Femur (tissue), 1 donor: ENCODE measurements at regions not wholly inside any gene's neighbourhood (a gene's known extent, or its start where the extent isn't known, plus 50 kb on each side); places are given as distances from the start of the nearest gene placed in this dataset.
"Not testable (repeated sequence)": the region's sequence is repeated elsewhere in the genome, so short reads cannot be mapped to it uniquely, and the experiment has no call there.

Experiments used
- DNase-seq: peaks from one replicate; pipeline ENCODE4 v3.0.0-alpha.2; 2017

GRCh38 chr5:152456815-152457443 is 51.9 kb upstream of the NMUR2 start:
- DNase-seq: no peak

- DNase-seq: no peak
These were observed 57.1 kb upstream of the NMUR2 start for GRCh38 chr5:152462021-152462721.

GRCh38 chr5:152464048-152464447 is 59.0 kb upstream of the NMUR2 start:
- DNase-seq: no peak

- no peak for DNase-seq
These were observed 60.1 kb upstream of the NMUR2 start for GRCh38 chr5:152465140-152465539.

- no peak for DNase-seq
These were observed 61.1 kb upstream of the NMUR2 start for GRCh38 chr5:152466085-152466745.

GRCh38 chr5:152470167-152470566 is 65.1 kb upstream of the NMUR2 start:
- DNase-seq: no peak

GRCh38 chr5:152472083-152472482 is 67.0 kb upstream of the NMUR2 start:
- no peak for DNase-seq

- no peak for DNase-seq
These were observed 69.9 kb upstream of the NMUR2 start for GRCh38 chr5:152474961-152475360.

GRCh38 chr5:152477536-152477935 is 72.5 kb upstream of the NMUR2 start:
- no peak for DNase-seq

- not testable (repeated sequence) for DNase-seq
These were observed 74.8 kb upstream of the NMUR2 start for GRCh38 chr5:152479866-152480265.

- DNase-seq: not testable (repeated sequence)
These were observed 75.6 kb upstream of the NMUR2 start for GRCh38 chr5:152480677-152481076.

- no peak for DNase-seq
These were observed 82.1 kb upstream of the NMUR2 start for GRCh38 chr5:152487130-152487529.

GRCh38 chr5:152488869-152489268 is 83.8 kb upstream of the NMUR2 start:
- no peak for DNase-seq

GRCh38 chr5:152499814-152500535 is 94.9 kb upstream of the NMUR2 start:
- DNase-seq: no peak

GRCh38 chr5:152501294-152501693 is 96.2 kb upstream of the NMUR2 start:
- DNase-seq: no peak

GRCh38 chr5:152503206-152503605 is 98.1 kb upstream of the NMUR2 start:
- no peak for DNase-seq

- peak; percentile 52 for DNase-seq
These were observed 100.5 kb upstream of the NMUR2 start for GRCh38 chr5:152505442-152506042.

GRCh38 chr5:152511120-152511519 is 106.0 kb upstream of the NMUR2 start:
- no peak for DNase-seq

GRCh38 chr5:152511531-152512132 is 106.6 kb upstream of the NMUR2 start:
- DNase-seq: no peak

- DNase-seq: no peak
These were observed 109.8 kb upstream of the NMUR2 start for GRCh38 chr5:152514827-152515397.

- DNase-seq: no peak
These were observed 118.9 kb upstream of the NMUR2 start for GRCh38 chr5:152523964-152524363.

- DNase-seq: no peak
These were observed 122.4 kb upstream of the NMUR2 start for GRCh38 chr5:152527358-152528052.
